Upper lobe of left lung (tissue), 4 donors: ENCODE measurements at regions not wholly inside any gene's neighbourhood (a gene's known extent, or its start where the extent isn't known, plus 50 kb on each side); places are given as distances from the start of the nearest gene placed in this dataset.

ENCODE experiments used
- CTCF ChIP-seq, 6 experiments: fragments of 450-650 bp in 4 of 6; fragments of 200-600 bp in 2 of 6; sonication (generic) in 2 of 6; IDR thresholded peaks; one replicate each; pipeline ENCODE4 v1.5.1; 2016 to 2019; ENCODE audit warnings: antibody characterized with exemption in 6 of 6
- POLR2A ChIP-seq, 4 donors: fragments of 450-650 bp; IDR thresholded peaks; one replicate each; pipeline ENCODE4 v1.5.1; 2016 to 2017; ENCODE audit warnings: antibody characterized with exemption in 4 of 4, mild to moderate bottlenecking in 2 of 4

GRCh38 chr10:118102121-118102520 is 55.4 kb upstream of the RAB11FIP2 start:
- TF ChIP-seq CTCF (IDR thresholded peaks at IDR 0.05) (no peak), POLR2A (IDR thresholded peaks at IDR 0.05) (no peak)
